ENCODE measurements at regions not wholly inside any gene's neighbourhood (a gene's known extent, or its start where the extent isn't known, plus 50 kb on each side); places are given as distances from the start of the nearest gene placed in this dataset.
"Not testable (repeated sequence)": the region's sequence is repeated elsewhere in the genome, so short reads cannot be mapped to it uniquely, and the experiment has no call there.

DNA sequence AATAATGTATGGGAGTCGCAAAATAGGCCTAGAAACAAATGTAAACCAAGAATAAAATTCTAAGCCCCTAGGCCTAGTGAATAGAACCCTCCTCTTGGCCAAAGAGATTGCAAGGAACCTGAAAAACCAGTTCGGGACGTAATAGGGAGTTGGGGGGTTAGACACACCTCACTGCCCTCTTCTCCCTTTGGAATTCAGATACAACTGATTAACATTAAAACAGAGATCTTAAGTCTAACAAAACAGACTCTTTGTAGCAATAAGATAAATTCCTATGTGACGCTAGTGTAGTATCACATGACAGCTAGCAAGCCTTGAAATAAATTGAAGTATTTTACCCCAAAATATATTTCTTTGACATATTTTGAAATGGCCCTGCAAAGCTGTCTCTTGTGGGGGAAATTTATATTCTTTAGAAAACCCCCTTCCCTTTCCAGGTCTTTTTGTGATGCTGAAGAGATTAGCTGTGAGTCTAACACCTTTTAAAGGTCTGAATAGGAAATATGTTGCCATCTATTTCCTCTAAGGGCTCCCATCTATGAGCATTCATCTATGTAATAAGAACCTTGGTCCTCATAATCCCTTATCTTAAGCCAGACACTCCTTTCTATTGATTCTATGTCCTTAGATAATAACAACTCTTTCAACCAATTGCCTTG is 623.4 kb upstream of the NRG3 start:
- DNase-seq (no peak), ATAC-seq (ENCODE audit: insufficient read depth, low read depth) (no peak)
- Histone ChIP-seq H2AFZ (ENCODE audit: low read depth, low read length) (no peak overlapping the region), H3K9ac (ENCODE audit: low read depth, low read length) (no peak overlapping the region), H3K4me3 (ENCODE audit: low read depth in 1 of 2, low read length in 2 of 2) (no peak overlapping the region), H3K4me1 (ENCODE audit: insufficient read depth, low read length) (no peaks in the 10 kb centered on the region), H3K27me3 (ENCODE audit: insufficient read depth, low read length, poor library complexity) (no peaks in the 10 kb centered on the region), H4K20me1 (ENCODE audit: insufficient read depth, low read length) (no peaks in the 10 kb centered on the region), H3K36me3 (ENCODE audit: insufficient read depth, low read length) (no peaks in the 10 kb centered on the region), H3K9me3 (ENCODE audit: insufficient read depth, low read length, severe bottlenecking) (no peaks in the 10 kb centered on the region), H3K27ac (ENCODE audit: low read length) (no peak overlapping the region), H3K79me2 (ENCODE audit: insufficient read depth, low read length) (no peaks in the 10 kb centered on the region), H3K4me2 (ENCODE audit: insufficient read depth, low read length) (no peak overlapping the region)
- TF ChIP-seq, protein P1, sequence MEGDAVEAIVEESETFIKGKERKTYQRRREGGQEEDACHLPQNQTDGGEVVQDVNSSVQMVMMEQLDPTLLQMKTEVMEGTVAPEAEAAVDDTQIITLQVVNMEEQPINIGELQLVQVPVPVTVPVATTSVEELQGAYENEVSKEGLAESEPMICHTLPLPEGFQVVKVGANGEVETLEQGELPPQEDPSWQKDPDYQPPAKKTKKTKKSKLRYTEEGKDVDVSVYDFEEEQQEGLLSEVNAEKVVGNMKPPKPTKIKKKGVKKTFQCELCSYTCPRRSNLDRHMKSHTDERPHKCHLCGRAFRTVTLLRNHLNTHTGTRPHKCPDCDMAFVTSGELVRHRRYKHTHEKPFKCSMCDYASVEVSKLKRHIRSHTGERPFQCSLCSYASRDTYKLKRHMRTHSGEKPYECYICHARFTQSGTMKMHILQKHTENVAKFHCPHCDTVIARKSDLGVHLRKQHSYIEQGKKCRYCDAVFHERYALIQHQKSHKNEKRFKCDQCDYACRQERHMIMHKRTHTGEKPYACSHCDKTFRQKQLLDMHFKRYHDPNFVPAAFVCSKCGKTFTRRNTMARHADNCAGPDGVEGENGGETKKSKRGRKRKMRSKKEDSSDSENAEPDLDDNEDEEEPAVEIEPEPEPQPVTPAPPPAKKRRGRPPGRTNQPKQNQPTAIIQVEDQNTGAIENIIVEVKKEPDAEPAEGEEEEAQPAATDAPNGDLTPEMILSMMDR (IDR thresholded peaks at IDR 0.05; ENCODE audit: borderline replicate concordance, extremely low read depth, low read length, poor library complexity, severe bottlenecking), result no peak
- no peak for TF ChIP-seq EZH2 (IDR thresholded peaks at IDR 0.05; ENCODE audit: borderline replicate concordance, low read depth, low read length, severe bottlenecking)

DNA sequence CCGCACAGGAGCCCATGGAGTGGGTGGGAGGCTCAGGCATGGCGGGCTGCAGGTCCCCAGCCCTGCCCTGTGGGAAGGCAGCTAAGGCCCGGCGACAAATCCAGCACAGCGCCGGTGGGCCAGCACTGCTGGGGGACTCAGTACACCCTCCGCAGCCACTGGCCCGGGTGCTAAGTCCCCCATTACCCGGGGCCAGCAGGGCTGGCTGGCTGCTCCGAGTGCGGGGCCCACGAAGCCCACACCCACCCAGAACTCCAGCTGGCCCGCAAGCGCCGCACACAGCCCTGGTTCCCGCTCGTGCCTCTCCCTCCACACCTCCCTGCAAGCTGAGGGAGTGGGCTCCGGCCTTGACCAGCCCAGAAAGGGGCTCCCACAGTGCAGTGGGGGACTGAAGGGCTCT is 610.0 kb upstream of the NRG3 start:
- H3K79me2 ChIP-seq (ENCODE audit: insufficient read depth, low read length); H3K4me3 ChIP-seq (ENCODE audit: low read depth in 1 of 2, low read length in 2 of 2); H3K9ac ChIP-seq (ENCODE audit: low read depth, low read length); H2AFZ ChIP-seq (ENCODE audit: low read depth, low read length); H3K4me1 ChIP-seq (ENCODE audit: insufficient read depth, low read length); H4K20me1 ChIP-seq (ENCODE audit: insufficient read depth, low read length); H3K27ac ChIP-seq (ENCODE audit: low read length); H3K36me3 ChIP-seq (ENCODE audit: insufficient read depth, low read length); H3K9me3 ChIP-seq (ENCODE audit: insufficient read depth, low read length, severe bottlenecking); ATAC-seq (ENCODE audit: insufficient read depth, low read depth); DNase-seq; H3K4me2 ChIP-seq (ENCODE audit: insufficient read depth, low read length); H3K27me3 ChIP-seq (ENCODE audit: insufficient read depth, low read length, poor library complexity): not testable (repeated sequence)

DNA sequence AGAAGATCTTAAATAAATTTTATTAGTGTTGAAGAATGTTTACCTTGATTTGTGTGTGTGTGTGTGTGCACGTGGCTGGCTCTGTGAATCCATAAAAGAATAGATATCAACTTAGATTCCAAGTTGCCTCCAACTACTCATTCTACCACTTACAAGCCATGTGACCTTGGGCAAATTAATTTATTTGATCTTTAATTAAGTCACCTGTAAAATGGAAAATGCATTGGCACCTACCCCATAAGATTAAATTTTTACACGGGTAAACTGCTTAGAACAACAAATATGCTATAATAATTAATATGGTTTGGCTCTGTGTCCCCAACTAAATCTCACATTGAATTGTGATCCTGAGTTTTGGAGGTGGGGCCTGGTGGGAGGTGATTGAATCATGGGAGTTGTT is 604.9 kb upstream of the NRG3 start:
- Histone ChIP-seq H3K9ac (ENCODE audit: low read depth, low read length) (no peak overlapping the region), H3K79me2 (ENCODE audit: insufficient read depth, low read length) (no peaks in the 10 kb centered on the region), H3K4me1 (ENCODE audit: insufficient read depth, low read length) (no peaks in the 10 kb centered on the region), H4K20me1 (ENCODE audit: insufficient read depth, low read length) (no peaks in the 10 kb centered on the region), H2AFZ (ENCODE audit: low read depth, low read length) (no peak overlapping the region), H3K4me2 (ENCODE audit: insufficient read depth, low read length) (no peak overlapping the region), H3K27me3 (ENCODE audit: insufficient read depth, low read length, poor library complexity) (no peaks in the 10 kb centered on the region), H3K4me3 (ENCODE audit: low read depth in 1 of 2, low read length in 2 of 2) (no peak overlapping the region), H3K36me3 (ENCODE audit: insufficient read depth, low read length) (no peaks in the 10 kb centered on the region), H3K27ac (ENCODE audit: low read length) (no peak overlapping the region), H3K9me3 (ENCODE audit: insufficient read depth, low read length, severe bottlenecking) (no peaks in the 10 kb centered on the region)
- ATAC-seq (ENCODE audit: insufficient read depth, low read depth) (no peak), DNase-seq (no peak)
- TF ChIP-seq EZH2 (IDR thresholded peaks at IDR 0.05; ENCODE audit: borderline replicate concordance, low read depth, low read length, severe bottlenecking), result no peak
- TF ChIP-seq, protein P1 (IDR thresholded peaks at IDR 0.05; ENCODE audit: borderline replicate concordance, extremely low read depth, low read length, poor library complexity, severe bottlenecking), result no peak

DNA sequence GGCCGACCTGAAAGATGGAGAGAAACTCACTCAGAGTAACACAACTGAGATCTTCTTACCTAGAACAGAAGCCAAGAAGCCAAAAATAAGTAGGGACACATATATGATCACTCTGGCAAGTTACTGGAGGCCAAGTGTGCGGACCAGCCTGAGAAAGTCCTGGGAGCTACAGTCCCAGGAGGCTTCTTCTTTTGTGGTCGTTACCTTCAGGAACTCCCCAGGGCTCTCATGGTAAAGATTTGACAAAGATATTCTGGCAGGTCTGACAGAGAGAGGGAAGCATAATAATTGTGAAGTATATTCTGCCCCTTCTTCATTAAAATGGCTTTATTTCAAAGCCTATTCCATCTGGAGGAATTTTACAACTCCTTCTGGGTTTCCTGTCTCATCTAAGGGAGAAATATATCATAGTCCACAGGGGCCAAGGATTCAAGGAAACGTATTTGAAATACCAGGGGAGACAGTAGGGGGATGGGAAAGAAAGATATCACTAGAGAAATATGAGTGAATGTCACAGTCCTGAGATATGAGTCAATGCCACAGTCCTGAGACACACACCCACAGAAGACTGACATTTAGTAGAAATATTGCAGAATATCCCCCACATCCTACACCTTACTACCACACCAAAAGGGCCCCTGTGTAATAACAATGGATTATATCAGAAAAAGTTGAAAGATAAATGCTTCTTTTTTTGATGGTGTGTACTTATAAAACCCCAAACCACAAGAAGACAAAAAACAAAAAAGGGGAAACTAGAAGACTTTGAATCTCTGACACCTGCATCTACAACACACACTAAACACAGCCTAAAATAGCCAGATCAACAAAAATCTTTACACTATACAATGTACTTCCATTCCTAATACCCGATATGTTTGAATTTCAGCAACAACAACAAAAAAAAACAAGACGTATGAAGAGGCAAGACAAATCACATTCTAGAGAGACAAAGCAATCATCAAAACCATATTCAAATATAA is 594.2 kb upstream of the NRG3 start:
- H3K4me1 ChIP-seq (ENCODE audit: insufficient read depth, low read length), result no peaks in the 10 kb centered on the region
- ATAC-seq (ENCODE audit: insufficient read depth, low read depth), result no peak
- H3K9me3 ChIP-seq (ENCODE audit: insufficient read depth, low read length, severe bottlenecking), result no peaks in the 10 kb centered on the region
- H2AFZ ChIP-seq (ENCODE audit: low read depth, low read length), result no peak overlapping the region
- H4K20me1 ChIP-seq (ENCODE audit: insufficient read depth, low read length), result no peaks in the 10 kb centered on the region
- H3K4me3 ChIP-seq (ENCODE audit: low read depth in 1 of 2, low read length in 2 of 2), result no peak overlapping the region
- no peak overlapping the region for H3K9ac ChIP-seq (ENCODE audit: low read depth, low read length)
- H3K27ac ChIP-seq (ENCODE audit: low read length), result no peak overlapping the region
- H3K27me3 ChIP-seq (ENCODE audit: insufficient read depth, low read length, poor library complexity), result no peaks in the 10 kb centered on the region
- H3K36me3 ChIP-seq (ENCODE audit: insufficient read depth, low read length), result no peaks in the 10 kb centered on the region
- no peak for DNase-seq
- no peak overlapping the region for H3K4me2 ChIP-seq (ENCODE audit: insufficient read depth, low read length)
- H3K79me2 ChIP-seq (ENCODE audit: insufficient read depth, low read length), result no peaks in the 10 kb centered on the region
- TF ChIP-seq EZH2 (IDR thresholded peaks at IDR 0.05; ENCODE audit: borderline replicate concordance, low read depth, low read length, severe bottlenecking), result no peak
- TF ChIP-seq, protein P1 (IDR thresholded peaks at IDR 0.05; ENCODE audit: borderline replicate concordance, extremely low read depth, low read length, poor library complexity, severe bottlenecking), result no peak
